H1 (cell line): ENCODE measurements at regions not wholly inside any gene's neighbourhood (a gene's known extent, or its start where the extent isn't known, plus 50 kb on each side); places are given as distances from the start of the nearest gene placed in this dataset.

Source experiments
- BACH1 ChIP-seq: IDR thresholded peaks from 2 replicates; pipeline ENCODE4 v1.6.1; 2012; ENCODE audit warnings: low read length, improper control_type of control experiment
- MAX ChIP-seq: IDR thresholded peaks from 2 replicates; pipeline ENCODE4 v1.6.1; 2012; ENCODE audit warnings: inconsistent platforms
- SAP30 ChIP-seq: fragments of 300-600 bp; sonication (generic); IDR thresholded peaks from 2 replicates; pipeline ENCODE4 v1.7.1; 2012; ENCODE audit warnings: low read length, moderate library complexity, mild to moderate bottlenecking, inconsistent platforms; ENCODE audit not compliant: insufficient read depth, insufficient replicate concordance
- ZNF274 ChIP-seq: IDR thresholded peaks from 2 replicates; pipeline ENCODE4 v1.7.0; 2012; ENCODE audit warnings: low read length, borderline replicate concordance; ENCODE audit errors: extremely low read depth
- TF ChIP-seq, protein P1 (sequence below): IDR thresholded peaks from 2 replicates; pipeline ENCODE4 v1.6.1; 2012; ENCODE audit warnings: inconsistent platforms
- TF ChIP-seq, protein P2 (sequence below): fragments of 300-600 bp; sonication (generic); IDR thresholded peaks from 2 replicates; pipeline ENCODE4 v1.7.1; 2012; ENCODE audit warnings: low read length, moderate library complexity, mild to moderate bottlenecking, inconsistent platforms; ENCODE audit not compliant: insufficient replicate concordance

DNA sequence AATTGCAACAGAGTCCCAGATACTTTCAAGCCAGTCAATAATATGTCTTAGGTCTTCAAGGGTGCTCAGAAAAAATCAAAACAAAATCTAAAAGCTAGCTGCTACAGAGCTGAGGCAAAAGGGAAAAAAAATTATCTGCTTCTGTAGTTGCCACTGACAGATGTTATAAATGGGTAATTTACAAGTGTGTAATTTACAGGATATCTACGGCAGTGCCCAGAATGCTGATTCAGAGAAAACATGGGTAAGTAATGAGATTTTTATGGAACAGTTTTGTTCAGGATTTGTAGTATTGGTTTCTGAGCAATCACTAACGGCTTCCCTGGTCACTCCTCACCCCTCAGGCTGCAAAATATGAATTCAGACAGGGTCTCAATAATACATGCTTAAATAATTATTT lies 234.1 kb downstream of the GALC start (continued):
- TF ChIP-seq BACH1: no peak
- no peak for TF ChIP-seq ZNF274
- TF ChIP-seq, protein P1, sequence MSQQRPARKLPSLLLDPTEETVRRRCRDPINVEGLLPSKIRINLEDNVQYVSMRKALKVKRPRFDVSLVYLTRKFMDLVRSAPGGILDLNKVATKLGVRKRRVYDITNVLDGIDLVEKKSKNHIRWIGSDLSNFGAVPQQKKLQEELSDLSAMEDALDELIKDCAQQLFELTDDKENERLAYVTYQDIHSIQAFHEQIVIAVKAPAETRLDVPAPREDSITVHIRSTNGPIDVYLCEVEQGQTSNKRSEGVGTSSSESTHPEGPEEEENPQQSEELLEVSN: no peak
- TF ChIP-seq, protein P2, sequence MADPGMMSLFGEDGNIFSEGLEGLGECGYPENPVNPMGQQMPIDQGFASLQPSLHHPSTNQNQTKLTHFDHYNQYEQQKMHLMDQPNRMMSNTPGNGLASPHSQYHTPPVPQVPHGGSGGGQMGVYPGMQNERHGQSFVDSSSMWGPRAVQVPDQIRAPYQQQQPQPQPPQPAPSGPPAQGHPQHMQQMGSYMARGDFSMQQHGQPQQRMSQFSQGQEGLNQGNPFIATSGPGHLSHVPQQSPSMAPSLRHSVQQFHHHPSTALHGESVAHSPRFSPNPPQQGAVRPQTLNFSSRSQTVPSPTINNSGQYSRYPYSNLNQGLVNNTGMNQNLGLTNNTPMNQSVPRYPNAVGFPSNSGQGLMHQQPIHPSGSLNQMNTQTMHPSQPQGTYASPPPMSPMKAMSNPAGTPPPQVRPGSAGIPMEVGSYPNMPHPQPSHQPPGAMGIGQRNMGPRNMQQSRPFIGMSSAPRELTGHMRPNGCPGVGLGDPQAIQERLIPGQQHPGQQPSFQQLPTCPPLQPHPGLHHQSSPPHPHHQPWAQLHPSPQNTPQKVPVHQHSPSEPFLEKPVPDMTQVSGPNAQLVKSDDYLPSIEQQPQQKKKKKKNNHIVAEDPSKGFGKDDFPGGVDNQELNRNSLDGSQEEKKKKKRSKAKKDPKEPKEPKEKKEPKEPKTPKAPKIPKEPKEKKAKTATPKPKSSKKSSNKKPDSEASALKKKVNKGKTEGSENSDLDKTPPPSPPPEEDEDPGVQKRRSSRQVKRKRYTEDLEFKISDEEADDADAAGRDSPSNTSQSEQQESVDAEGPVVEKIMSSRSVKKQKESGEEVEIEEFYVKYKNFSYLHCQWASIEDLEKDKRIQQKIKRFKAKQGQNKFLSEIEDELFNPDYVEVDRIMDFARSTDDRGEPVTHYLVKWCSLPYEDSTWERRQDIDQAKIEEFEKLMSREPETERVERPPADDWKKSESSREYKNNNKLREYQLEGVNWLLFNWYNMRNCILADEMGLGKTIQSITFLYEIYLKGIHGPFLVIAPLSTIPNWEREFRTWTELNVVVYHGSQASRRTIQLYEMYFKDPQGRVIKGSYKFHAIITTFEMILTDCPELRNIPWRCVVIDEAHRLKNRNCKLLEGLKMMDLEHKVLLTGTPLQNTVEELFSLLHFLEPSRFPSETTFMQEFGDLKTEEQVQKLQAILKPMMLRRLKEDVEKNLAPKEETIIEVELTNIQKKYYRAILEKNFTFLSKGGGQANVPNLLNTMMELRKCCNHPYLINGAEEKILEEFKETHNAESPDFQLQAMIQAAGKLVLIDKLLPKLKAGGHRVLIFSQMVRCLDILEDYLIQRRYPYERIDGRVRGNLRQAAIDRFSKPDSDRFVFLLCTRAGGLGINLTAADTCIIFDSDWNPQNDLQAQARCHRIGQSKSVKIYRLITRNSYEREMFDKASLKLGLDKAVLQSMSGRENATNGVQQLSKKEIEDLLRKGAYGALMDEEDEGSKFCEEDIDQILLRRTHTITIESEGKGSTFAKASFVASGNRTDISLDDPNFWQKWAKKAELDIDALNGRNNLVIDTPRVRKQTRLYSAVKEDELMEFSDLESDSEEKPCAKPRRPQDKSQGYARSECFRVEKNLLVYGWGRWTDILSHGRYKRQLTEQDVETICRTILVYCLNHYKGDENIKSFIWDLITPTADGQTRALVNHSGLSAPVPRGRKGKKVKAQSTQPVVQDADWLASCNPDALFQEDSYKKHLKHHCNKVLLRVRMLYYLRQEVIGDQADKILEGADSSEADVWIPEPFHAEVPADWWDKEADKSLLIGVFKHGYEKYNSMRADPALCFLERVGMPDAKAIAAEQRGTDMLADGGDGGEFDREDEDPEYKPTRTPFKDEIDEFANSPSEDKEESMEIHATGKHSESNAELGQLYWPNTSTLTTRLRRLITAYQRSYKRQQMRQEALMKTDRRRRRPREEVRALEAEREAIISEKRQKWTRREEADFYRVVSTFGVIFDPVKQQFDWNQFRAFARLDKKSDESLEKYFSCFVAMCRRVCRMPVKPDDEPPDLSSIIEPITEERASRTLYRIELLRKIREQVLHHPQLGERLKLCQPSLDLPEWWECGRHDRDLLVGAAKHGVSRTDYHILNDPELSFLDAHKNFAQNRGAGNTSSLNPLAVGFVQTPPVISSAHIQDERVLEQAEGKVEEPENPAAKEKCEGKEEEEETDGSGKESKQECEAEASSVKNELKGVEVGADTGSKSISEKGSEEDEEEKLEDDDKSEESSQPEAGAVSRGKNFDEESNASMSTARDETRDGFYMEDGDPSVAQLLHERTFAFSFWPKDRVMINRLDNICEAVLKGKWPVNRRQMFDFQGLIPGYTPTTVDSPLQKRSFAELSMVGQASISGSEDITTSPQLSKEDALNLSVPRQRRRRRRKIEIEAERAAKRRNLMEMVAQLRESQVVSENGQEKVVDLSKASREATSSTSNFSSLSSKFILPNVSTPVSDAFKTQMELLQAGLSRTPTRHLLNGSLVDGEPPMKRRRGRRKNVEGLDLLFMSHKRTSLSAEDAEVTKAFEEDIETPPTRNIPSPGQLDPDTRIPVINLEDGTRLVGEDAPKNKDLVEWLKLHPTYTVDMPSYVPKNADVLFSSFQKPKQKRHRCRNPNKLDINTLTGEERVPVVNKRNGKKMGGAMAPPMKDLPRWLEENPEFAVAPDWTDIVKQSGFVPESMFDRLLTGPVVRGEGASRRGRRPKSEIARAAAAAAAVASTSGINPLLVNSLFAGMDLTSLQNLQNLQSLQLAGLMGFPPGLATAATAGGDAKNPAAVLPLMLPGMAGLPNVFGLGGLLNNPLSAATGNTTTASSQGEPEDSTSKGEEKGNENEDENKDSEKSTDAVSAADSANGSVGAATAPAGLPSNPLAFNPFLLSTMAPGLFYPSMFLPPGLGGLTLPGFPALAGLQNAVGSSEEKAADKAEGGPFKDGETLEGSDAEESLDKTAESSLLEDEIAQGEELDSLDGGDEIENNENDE: no peak
- no peak for TF ChIP-seq MAX
- no peak for TF ChIP-seq SAP30
